ENCODE measurements at regions not wholly inside any gene's neighbourhood (a gene's known extent, or its start where the extent isn't known, plus 50 kb on each side); places are given as distances from the start of the nearest gene placed in this dataset.

DNA sequence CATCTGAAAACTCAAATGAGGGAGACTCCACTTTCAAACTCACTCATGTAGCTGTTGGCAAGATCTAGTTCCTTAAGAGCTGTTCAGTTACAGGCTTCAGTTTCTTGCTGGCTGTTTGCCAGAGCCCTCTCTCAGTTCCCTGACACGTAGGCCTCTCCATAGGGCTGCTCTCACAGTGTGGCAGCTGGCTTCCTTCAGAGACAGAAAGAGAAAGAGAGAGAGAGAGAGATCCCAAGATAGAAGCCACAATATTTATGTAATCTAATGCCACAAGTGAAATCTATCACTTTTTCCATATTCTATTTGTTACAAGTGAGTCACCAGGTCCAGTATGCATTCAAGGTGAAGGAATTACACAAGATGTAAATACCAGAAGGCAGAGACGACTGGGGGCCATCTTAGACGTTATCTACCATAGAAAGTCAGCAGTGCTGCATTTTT, 168.8 kb downstream of the RCN1 start:
- 48% methylated on average over 3 of the region's 3 CpGs for WGBS
- no peaks in the 10 kb centered on the region for H3K36me3 ChIP-seq (ENCODE audit: control insufficient read depth in 4 of 4, insufficient read depth in 3 of 4, low read depth in 1 of 4, low read length in 3 of 4)
- no peaks in the 10 kb centered on the region for H3K4me1 ChIP-seq (ENCODE audit: control insufficient read depth in 4 of 4, insufficient read depth in 4 of 4, low read length in 3 of 4)
- no peak overlapping the region for H3K27ac ChIP-seq (ENCODE audit: low read depth in 1 of 2, low read length in 2 of 2)
- TF ChIP-seq FOXA2 (IDR thresholded peaks at IDR 0.05) (no peak), NR2F2 (IDR thresholded peaks at IDR 0.05) (no peak), EGR1 (IDR thresholded peaks at IDR 0.05; ENCODE audit: low read depth in 2 of 2) (no peak), SP1 (IDR thresholded peaks at IDR 0.05) (no peak)
- TF ChIP-seq, protein P1, sequence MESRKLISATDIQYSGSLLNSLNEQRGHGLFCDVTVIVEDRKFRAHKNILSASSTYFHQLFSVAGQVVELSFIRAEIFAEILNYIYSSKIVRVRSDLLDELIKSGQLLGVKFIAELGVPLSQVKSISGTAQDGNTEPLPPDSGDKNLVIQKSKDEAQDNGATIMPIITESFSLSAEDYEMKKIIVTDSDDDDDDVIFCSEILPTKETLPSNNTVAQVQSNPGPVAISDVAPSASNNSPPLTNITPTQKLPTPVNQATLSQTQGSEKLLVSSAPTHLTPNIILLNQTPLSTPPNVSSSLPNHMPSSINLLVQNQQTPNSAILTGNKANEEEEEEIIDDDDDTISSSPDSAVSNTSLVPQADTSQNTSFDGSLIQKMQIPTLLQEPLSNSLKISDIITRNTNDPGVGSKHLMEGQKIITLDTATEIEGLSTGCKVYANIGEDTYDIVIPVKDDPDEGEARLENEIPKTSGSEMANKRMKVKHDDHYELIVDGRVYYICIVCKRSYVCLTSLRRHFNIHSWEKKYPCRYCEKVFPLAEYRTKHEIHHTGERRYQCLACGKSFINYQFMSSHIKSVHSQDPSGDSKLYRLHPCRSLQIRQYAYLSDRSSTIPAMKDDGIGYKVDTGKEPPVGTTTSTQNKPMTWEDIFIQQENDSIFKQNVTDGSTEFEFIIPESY (IDR thresholded peaks at IDR 0.05): no peak
- H3K9me3 ChIP-seq (ENCODE audit: control insufficient read depth in 4 of 4, low read length in 3 of 4): peaks cover 0 to 1% (median 0%) of the 10 kb centered on the region in 4 donors
- no peak overlapping the region for H3K4me3 ChIP-seq (ENCODE audit: low read depth in 1 of 3, low read length in 3 of 3)
- H3K9ac ChIP-seq (ENCODE audit: low read depth in 1 of 2, low read length in 2 of 2): no peak overlapping the region
- DNase-seq (ENCODE audit: low spot score): no peak
- peaks cover 0 to 9% (median 0%) of the 10 kb centered on the region in 4 donors for H3K27me3 ChIP-seq (ENCODE audit: control insufficient read depth in 4 of 4, insufficient read depth in 4 of 4, low read length in 3 of 4)

DNA sequence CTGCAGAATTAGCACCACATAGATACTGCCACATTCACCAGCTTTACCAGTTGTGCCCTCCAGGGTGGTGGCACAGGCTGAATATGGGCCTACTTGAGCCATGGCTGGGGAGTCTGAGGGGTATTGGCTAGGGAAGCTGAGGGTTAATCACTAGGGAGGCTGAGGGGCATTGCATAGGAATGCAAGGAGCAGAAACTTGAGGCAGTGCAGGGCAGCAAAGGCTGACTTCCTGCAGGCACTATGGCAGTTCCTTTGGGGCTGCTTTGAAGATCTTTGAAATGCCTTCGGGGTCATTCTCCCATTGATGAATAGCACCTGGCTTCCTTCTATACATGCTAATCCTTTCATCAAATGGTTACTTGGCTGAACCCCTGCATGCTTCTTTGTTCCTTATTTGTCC, 171.5 kb downstream of the RCN1 start:
- WGBS: 85% methylated on average over 1 of the region's 1 CpG
- DNase-seq (ENCODE audit: low spot score): no peak
- H3K27me3 ChIP-seq (ENCODE audit: control insufficient read depth in 4 of 4, insufficient read depth in 4 of 4, low read length in 3 of 4): peaks cover 0 to 7% (median under 1%) of the 10 kb centered on the region in 4 donors
- no peak overlapping the region for H3K9ac ChIP-seq (ENCODE audit: low read depth in 1 of 2, low read length in 2 of 2)
- TF ChIP-seq SP1 (IDR thresholded peaks at IDR 0.05) (no peak), RXRA (IDR thresholded peaks at IDR 0.05) (no peak)
- H3K27ac ChIP-seq (ENCODE audit: low read depth in 1 of 2, low read length in 2 of 2): no peak overlapping the region
- H3K9me3 ChIP-seq (ENCODE audit: control insufficient read depth in 4 of 4, low read length in 3 of 4): peaks cover 0 to 1% (median 0%) of the 10 kb centered on the region in 4 donors
- no peaks in the 10 kb centered on the region for H3K4me1 ChIP-seq (ENCODE audit: control insufficient read depth in 4 of 4, insufficient read depth in 4 of 4, low read length in 3 of 4)
- H3K4me3 ChIP-seq (ENCODE audit: low read depth in 1 of 3, low read length in 3 of 3): no peak overlapping the region
- no peaks in the 10 kb centered on the region for H3K36me3 ChIP-seq (ENCODE audit: control insufficient read depth in 4 of 4, insufficient read depth in 3 of 4, low read depth in 1 of 4, low read length in 3 of 4)

DNA sequence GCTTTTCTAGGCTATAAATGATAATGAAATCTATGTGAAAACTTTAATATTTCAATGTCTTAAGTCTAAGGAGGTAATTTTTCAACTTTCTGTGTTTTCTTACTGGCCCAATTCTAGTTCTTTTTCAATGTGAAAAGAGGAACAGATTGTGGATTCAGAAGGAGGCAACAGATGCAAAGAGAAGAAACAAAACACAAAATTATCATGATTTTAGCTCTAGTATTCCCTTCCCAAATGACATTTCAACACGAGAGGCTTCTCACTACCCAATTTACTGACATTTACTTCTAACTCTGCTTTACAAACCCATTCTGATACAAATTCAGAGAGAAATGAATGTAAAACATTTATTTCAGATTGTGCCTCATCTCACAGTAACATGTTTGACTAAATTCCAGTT, 169.4 kb downstream of the WT1 start:
- DNase-seq (ENCODE audit: low spot score): no peak

More for the DNA sequence above, 169.4 kb downstream of the WT1 start:
- TF ChIP-seq JUND (IDR thresholded peaks at IDR 0.05): no peak
- TF ChIP-seq NR2F2 (IDR thresholded peaks at IDR 0.05): no peak
- no peak for TF ChIP-seq TAF1 (conservative IDR thresholded peaks at IDR 0.05)
- no peak for TF ChIP-seq RXRA (IDR thresholded peaks at IDR 0.05)
- TF ChIP-seq FOXA2 (IDR thresholded peaks at IDR 0.05): no peak
- TF ChIP-seq, protein P2, sequence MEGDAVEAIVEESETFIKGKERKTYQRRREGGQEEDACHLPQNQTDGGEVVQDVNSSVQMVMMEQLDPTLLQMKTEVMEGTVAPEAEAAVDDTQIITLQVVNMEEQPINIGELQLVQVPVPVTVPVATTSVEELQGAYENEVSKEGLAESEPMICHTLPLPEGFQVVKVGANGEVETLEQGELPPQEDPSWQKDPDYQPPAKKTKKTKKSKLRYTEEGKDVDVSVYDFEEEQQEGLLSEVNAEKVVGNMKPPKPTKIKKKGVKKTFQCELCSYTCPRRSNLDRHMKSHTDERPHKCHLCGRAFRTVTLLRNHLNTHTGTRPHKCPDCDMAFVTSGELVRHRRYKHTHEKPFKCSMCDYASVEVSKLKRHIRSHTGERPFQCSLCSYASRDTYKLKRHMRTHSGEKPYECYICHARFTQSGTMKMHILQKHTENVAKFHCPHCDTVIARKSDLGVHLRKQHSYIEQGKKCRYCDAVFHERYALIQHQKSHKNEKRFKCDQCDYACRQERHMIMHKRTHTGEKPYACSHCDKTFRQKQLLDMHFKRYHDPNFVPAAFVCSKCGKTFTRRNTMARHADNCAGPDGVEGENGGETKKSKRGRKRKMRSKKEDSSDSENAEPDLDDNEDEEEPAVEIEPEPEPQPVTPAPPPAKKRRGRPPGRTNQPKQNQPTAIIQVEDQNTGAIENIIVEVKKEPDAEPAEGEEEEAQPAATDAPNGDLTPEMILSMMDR (IDR thresholded peaks at IDR 0.05; ENCODE audit: low read depth, low read length, missing input control): no peak
- TF ChIP-seq GABPA (IDR thresholded peaks at IDR 0.05 in 1 of 2, conservative IDR thresholded peaks at IDR 0.05 in 1 of 2): no peak
- H3K9ac ChIP-seq (ENCODE audit: low read depth in 1 of 2, low read length in 2 of 2): no peak overlapping the region
- H3K9me3 ChIP-seq (ENCODE audit: control insufficient read depth in 4 of 4, low read length in 3 of 4): peaks cover 0 to 1% (median 0%) of the 10 kb centered on the region in 4 donors
- H3K27me3 ChIP-seq (ENCODE audit: control insufficient read depth in 4 of 4, insufficient read depth in 4 of 4, low read length in 3 of 4): peaks cover 0 to 5% (median under 1%) of the 10 kb centered on the region in 4 donors
- H3K36me3 ChIP-seq (ENCODE audit: control insufficient read depth in 4 of 4, insufficient read depth in 3 of 4, low read depth in 1 of 4, low read length in 3 of 4): no peaks in the 10 kb centered on the region
- WGBS: 51% methylated on average over 1 of the region's 1 CpG
- H3K27ac ChIP-seq (ENCODE audit: low read depth in 1 of 2, low read length in 2 of 2): no peak overlapping the region
- no peak overlapping the region for H3K4me3 ChIP-seq (ENCODE audit: low read depth in 1 of 3, low read length in 3 of 3)
- H3K4me1 ChIP-seq (ENCODE audit: control insufficient read depth in 4 of 4, insufficient read depth in 4 of 4, low read length in 3 of 4): no peaks in the 10 kb centered on the region

Data from liver (tissue), 8 donors.